Cardiac muscle cell (in vitro differentiated cells and primary cell): ENCODE measurements at regions not wholly inside any gene's neighbourhood (a gene's known extent, or its start where the extent isn't known, plus 50 kb on each side); places are given as distances from the start of the nearest gene placed in this dataset.

Experiments
- DNase-seq, 2 donors: peaks; one replicate each; pipeline versions ENCODE4 v3.0.0 to v3.0.0-alpha.2; 2010 to 2017; ENCODE audit warnings: low read depth in 1 of 2, low spot score in 1 of 2
- H3K27ac ChIP-seq: fragments of 200-600 bp; sonication (generic); 2 replicates; pipeline ENCODE4 v1.5.1; 2016
- H3K27me3 ChIP-seq: fragments of 200-600 bp; sonication (generic); 2 replicates; pipeline ENCODE4 v1.6.0; 2016; ENCODE audit warnings: control low read depth
- H3K36me3 ChIP-seq: fragments of 200-600 bp; sonication (generic); 2 replicates; pipeline ENCODE4 v1.5.1; 2016; ENCODE audit warnings: control low read depth
- H3K4me1 ChIP-seq: fragments of 200-600 bp; sonication (generic); 2 replicates; pipeline ENCODE4 v1.8.1; 2017; ENCODE audit warnings: low read depth, mild to moderate bottlenecking, mixed run types
- H3K4me3 ChIP-seq: fragments of 200-600 bp; sonication (generic); 2 replicates; pipeline ENCODE4 v1.5.1; 2016; ENCODE audit warnings: mild to moderate bottlenecking
- H3K9me3 ChIP-seq: fragments of 200-600 bp; sonication (generic); 2 replicates; pipeline ENCODE4 v1.5.1; 2017; ENCODE audit warnings: low read depth, mild to moderate bottlenecking, control low read depth
- TF ChIP-seq, protein P1 (sequence below): IDR thresholded peaks from 2 replicates; pipeline ENCODE4 v1.5.1; 2012; ENCODE audit warnings: low read depth, mild to moderate bottlenecking, low read length

DNA sequence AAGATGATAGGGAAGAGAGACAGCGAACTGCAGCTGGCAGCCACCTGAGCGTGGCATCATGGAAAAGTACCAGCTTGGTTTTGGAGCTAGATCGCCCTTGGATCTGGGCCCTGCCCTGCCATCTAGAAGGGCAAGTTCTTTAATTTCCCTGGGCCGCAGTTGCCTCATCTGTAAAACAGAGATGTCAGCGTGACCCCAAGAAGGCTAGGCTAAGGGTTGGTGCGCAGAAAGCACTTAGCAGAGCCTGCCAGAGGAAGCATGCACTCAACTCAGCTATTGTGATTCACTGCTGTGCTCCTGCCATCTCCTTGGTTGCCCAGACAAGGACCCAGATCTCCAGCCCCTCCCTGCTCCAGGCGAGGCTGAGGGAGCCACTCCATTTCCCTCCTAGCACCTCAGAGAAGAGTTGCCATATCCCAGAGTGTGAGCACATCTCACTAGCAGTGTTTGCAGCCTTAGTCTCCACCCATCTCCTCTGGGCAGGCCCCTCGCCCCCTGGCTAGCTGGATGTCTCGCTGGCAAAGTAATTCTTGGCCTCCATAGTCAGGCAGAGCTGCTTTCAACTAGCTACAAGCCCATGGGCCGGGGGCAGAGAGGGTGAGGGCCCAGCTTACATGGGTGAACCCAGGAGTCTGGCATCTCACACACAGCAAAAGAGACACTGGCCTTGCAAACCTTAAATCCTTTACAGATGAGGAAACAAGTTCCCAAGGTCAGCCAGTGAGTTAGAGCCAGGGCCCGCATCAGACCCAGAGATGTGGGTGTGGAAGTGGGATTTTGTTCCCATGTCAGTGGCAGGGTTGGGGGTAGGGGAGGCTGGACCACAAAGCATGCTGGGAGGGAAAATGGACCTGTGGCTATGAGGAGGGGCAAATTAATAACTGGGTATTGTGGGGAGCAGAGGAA, 280.7 kb upstream of the TLE3 start:
- H3K4me1 ChIP-seq, result peaks cover 13% of the 10 kb centered on the region
- H3K36me3 ChIP-seq, result no peaks in the 10 kb centered on the region
- H3K27me3 ChIP-seq, result peaks cover 27% of the 10 kb centered on the region
- DNase-seq, result no peak
- no peak overlapping the region for H3K4me3 ChIP-seq
- TF ChIP-seq, protein P1, sequence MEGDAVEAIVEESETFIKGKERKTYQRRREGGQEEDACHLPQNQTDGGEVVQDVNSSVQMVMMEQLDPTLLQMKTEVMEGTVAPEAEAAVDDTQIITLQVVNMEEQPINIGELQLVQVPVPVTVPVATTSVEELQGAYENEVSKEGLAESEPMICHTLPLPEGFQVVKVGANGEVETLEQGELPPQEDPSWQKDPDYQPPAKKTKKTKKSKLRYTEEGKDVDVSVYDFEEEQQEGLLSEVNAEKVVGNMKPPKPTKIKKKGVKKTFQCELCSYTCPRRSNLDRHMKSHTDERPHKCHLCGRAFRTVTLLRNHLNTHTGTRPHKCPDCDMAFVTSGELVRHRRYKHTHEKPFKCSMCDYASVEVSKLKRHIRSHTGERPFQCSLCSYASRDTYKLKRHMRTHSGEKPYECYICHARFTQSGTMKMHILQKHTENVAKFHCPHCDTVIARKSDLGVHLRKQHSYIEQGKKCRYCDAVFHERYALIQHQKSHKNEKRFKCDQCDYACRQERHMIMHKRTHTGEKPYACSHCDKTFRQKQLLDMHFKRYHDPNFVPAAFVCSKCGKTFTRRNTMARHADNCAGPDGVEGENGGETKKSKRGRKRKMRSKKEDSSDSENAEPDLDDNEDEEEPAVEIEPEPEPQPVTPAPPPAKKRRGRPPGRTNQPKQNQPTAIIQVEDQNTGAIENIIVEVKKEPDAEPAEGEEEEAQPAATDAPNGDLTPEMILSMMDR, result no peak
- H3K27ac ChIP-seq, result no peak overlapping the region
- H3K9me3 ChIP-seq, result no peaks in the 10 kb centered on the region

DNA sequence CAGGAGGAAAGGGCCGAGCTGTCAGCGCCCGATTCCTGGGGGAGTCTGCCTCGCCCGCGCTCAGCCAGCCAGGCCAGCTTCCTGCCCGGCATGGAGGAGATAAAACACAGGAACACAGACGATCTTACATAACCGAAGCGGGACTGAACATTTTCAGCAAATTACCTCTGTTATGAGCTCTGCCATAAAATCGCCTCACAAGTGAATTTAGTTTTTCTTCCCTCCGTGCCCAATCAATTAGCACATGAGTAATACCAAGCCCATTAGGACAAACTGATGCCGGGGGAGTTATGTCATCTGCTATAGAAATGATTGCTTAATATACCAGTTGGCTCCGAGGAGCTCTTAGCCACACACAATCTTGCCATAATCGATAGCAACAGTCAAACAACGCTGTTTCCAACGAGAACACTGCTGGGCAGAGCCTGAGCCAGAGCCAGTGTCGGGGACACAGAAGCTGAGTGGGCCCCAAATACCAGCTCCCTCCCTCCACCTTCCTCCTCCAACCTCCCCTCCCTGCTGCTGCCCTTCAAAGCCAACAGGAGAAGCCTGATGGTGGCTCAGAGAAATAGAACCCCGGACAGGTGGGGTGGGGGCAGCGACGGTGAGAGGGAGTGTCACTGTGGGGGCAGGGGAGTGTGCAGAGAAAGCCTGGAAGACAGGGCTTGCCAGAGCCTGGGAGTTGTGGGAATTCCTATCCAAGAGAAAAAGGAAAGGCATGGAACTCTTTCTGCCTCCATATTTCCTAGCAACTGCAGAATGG, 279.4 kb upstream of the TLE3 start:
- Histone ChIP-seq H3K4me3 (no peak overlapping the region), H3K36me3 (no peaks in the 10 kb centered on the region), H3K9me3 (no peaks in the 10 kb centered on the region), H3K27me3 (peaks cover 27% of the 10 kb centered on the region), H3K27ac (no peak overlapping the region), H3K4me1 (peaks cover 13% of the 10 kb centered on the region)
- TF ChIP-seq, protein P1, result no peak
- DNase-seq, result peak; percentile 71 to 73

GRCh38 chr15:70376031-70376928, 278.6 kb upstream of the TLE3 start:
- H3K27ac ChIP-seq, result no peak overlapping the region
- H3K36me3 ChIP-seq, result no peaks in the 10 kb centered on the region
- peaks cover 13% of the 10 kb centered on the region for H3K4me1 ChIP-seq
- no peak overlapping the region for H3K4me3 ChIP-seq
- TF ChIP-seq, protein P1, result no peak
- H3K9me3 ChIP-seq, result no peaks in the 10 kb centered on the region
- peak in 1 of 2 donors; percentile 6 for DNase-seq
- peaks cover 27% of the 10 kb centered on the region for H3K27me3 ChIP-seq

GRCh38 chr15:70375586-70375985, 277.9 kb upstream of the TLE3 start:
- H3K9me3 ChIP-seq, result no peaks in the 10 kb centered on the region
- H3K4me1 ChIP-seq, result peaks cover 11% of the 10 kb centered on the region
- no peak overlapping the region for H3K4me3 ChIP-seq
- peaks cover 27% of the 10 kb centered on the region for H3K27me3 ChIP-seq
- H3K27ac ChIP-seq, result no peak overlapping the region
- DNase-seq, result no peak
- H3K36me3 ChIP-seq, result no peaks in the 10 kb centered on the region
- TF ChIP-seq, protein P1, result no peak

GRCh38 chr15:70375006-70375431, 277.3 kb upstream of the TLE3 start:
- peak in 1 of 2 donors; percentile 64 for DNase-seq
- no peak overlapping the region for H3K27ac ChIP-seq

More at GRCh38 chr15:70375006-70375431, 277.3 kb upstream of the TLE3 start:
- H3K9me3 ChIP-seq, result no peaks in the 10 kb centered on the region
- peaks cover 27% of the 10 kb centered on the region for H3K27me3 ChIP-seq
- no peak overlapping the region for H3K4me3 ChIP-seq
- peaks cover 7% of the 10 kb centered on the region for H3K4me1 ChIP-seq
- no peaks in the 10 kb centered on the region for H3K36me3 ChIP-seq
- TF ChIP-seq, protein P1, result no peak
